ENCODE measurements at regions not wholly inside any gene's neighbourhood (a gene's known extent, or its start where the extent isn't known, plus 50 kb on each side); places are given as distances from the start of the nearest gene placed in this dataset.

DNA sequence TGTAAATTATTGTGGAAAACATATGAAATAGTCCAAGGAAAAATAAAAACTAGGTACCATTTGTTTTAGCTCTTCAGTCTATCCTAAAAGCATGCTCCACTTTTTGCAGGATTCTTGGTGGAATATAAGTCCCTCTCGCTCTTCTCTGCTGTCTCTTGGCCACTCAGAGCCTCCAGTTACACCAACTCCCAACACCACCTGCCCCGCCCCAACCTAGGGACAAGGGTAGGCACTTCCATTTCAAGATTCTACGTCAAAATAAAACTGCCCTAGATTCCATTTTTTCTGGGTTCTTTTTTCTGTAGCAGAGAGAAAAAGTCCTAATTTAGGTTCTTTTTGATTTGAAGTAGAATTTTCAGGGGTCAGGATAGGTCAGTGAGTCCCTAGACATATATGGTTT, 1036.2 kb upstream of the POU3F3 start:
- TF ChIP-seq, protein P1, sequence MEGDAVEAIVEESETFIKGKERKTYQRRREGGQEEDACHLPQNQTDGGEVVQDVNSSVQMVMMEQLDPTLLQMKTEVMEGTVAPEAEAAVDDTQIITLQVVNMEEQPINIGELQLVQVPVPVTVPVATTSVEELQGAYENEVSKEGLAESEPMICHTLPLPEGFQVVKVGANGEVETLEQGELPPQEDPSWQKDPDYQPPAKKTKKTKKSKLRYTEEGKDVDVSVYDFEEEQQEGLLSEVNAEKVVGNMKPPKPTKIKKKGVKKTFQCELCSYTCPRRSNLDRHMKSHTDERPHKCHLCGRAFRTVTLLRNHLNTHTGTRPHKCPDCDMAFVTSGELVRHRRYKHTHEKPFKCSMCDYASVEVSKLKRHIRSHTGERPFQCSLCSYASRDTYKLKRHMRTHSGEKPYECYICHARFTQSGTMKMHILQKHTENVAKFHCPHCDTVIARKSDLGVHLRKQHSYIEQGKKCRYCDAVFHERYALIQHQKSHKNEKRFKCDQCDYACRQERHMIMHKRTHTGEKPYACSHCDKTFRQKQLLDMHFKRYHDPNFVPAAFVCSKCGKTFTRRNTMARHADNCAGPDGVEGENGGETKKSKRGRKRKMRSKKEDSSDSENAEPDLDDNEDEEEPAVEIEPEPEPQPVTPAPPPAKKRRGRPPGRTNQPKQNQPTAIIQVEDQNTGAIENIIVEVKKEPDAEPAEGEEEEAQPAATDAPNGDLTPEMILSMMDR (IDR thresholded peaks at IDR 0.05; ENCODE audit: insufficient read depth, low read length) = no peak
- TF ChIP-seq POLR2AphosphoS5 (IDR thresholded peaks at IDR 0.05; ENCODE audit: low read depth) (no peak), SPI1 (IDR thresholded peaks at IDR 0.05; ENCODE audit: borderline replicate concordance, low read depth) (no peak)
- TF ChIP-seq, protein P2, sequence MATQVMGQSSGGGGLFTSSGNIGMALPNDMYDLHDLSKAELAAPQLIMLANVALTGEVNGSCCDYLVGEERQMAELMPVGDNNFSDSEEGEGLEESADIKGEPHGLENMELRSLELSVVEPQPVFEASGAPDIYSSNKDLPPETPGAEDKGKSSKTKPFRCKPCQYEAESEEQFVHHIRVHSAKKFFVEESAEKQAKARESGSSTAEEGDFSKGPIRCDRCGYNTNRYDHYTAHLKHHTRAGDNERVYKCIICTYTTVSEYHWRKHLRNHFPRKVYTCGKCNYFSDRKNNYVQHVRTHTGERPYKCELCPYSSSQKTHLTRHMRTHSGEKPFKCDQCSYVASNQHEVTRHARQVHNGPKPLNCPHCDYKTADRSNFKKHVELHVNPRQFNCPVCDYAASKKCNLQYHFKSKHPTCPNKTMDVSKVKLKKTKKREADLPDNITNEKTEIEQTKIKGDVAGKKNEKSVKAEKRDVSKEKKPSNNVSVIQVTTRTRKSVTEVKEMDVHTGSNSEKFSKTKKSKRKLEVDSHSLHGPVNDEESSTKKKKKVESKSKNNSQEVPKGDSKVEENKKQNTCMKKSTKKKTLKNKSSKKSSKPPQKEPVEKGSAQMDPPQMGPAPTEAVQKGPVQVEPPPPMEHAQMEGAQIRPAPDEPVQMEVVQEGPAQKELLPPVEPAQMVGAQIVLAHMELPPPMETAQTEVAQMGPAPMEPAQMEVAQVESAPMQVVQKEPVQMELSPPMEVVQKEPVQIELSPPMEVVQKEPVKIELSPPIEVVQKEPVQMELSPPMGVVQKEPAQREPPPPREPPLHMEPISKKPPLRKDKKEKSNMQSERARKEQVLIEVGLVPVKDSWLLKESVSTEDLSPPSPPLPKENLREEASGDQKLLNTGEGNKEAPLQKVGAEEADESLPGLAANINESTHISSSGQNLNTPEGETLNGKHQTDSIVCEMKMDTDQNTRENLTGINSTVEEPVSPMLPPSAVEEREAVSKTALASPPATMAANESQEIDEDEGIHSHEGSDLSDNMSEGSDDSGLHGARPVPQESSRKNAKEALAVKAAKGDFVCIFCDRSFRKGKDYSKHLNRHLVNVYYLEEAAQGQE (IDR thresholded peaks at IDR 0.05; ENCODE audit: insufficient replicate concordance, low read depth) = no peak

Data from HL-60 (cell line).